Gastroesophageal sphincter (tissue), 4 donors: ENCODE measurements at regions not wholly inside any gene's neighbourhood (a gene's known extent, or its start where the extent isn't known, plus 50 kb on each side); places are given as distances from the start of the nearest gene placed in this dataset.
"Not testable (repeated sequence)": the region's sequence is repeated elsewhere in the genome, so short reads cannot be mapped to it uniquely, and the experiment has no call there.

ENCODE experiments used
- ATAC-seq: fragments of 150-250 bp; one replicate; pipeline ENCODE4 v1.9.1; 2016; ENCODE audit warnings: mild to moderate bottlenecking, moderate library complexity
- H3K27ac ChIP-seq, 4 donors: fragments of 200-600 bp; sonication (generic) in 3 of 4; 1 replicate in 3 of 4; 2 replicates in 1 of 4; pipeline ENCODE4 v1.5.1; 2016 to 2019
- H3K27me3 ChIP-seq: fragments of 200-600 bp; sonication (generic); one replicate; pipeline ENCODE4 v1.5.1; 2019
- H3K36me3 ChIP-seq, 2 donors: fragments of 200-600 bp; sonication (generic); one replicate each; pipeline ENCODE4 v1.5.1; 2019; ENCODE audit warnings: control low read depth in 1 of 2
- H3K4me1 ChIP-seq, 3 donors: fragments of 200-600 bp; sonication (generic); 1 replicate in 2 of 3; 2 replicates in 1 of 3; pipeline ENCODE4 v1.5.1; 2016 to 2019; ENCODE audit warnings: control low read depth in 2 of 3
- H3K4me3 ChIP-seq, 2 donors: fragments of 200-600 bp; sonication (generic); one replicate each; pipeline ENCODE4 v1.5.1; 2019; ENCODE audit warnings: mild to moderate bottlenecking in 1 of 2, moderate library complexity in 1 of 2
- H3K9me3 ChIP-seq, 3 donors: fragments of 200-600 bp; sonication (generic); one replicate each; pipeline ENCODE4 v1.5.1; 2017 to 2019; ENCODE audit warnings: control low read depth in 2 of 3
- EP300 ChIP-seq: sonication (generic); formaldehyde crosslinking; IDR thresholded peaks from one replicate; pipeline ENCODE4 v1.6.1; 2017; ENCODE audit warnings: antibody characterized with exemption, mild to moderate bottlenecking
- POLR2A ChIP-seq, 2 donors: fragments of 450-650 bp; IDR thresholded peaks; one replicate each; pipeline ENCODE4 v1.6.1; 2017; ENCODE audit warnings: antibody characterized with exemption in 2 of 2, mild to moderate bottlenecking in 2 of 2, moderate library complexity in 1 of 2
- POLR2AphosphoS5 ChIP-seq: sonication (generic); formaldehyde crosslinking; IDR thresholded peaks from one replicate; pipeline ENCODE4 v1.6.1; 2017; ENCODE audit warnings: antibody characterized with exemption
- WGBS, 2 donors: methylation state at CpG; one replicate each; pipeline ENCODE4 v1.1.5; 2018; ENCODE audit warnings: low coverage in 1 of 2; 5-methylcytosine and 5-hydroxymethylcytosine counted together
- TF ChIP-seq, protein P1 (sequence below), 4 experiments: fragments of 200-600 bp in 2 of 4; fragments of 450-650 bp in 2 of 4; sonication (generic) in 1 of 4; IDR thresholded peaks; one replicate each; pipeline ENCODE4 v1.5.1; 2017 to 2019; ENCODE audit warnings: antibody characterized with exemption in 4 of 4, mild to moderate bottlenecking in 2 of 4, moderate library complexity in 2 of 4

DNA sequence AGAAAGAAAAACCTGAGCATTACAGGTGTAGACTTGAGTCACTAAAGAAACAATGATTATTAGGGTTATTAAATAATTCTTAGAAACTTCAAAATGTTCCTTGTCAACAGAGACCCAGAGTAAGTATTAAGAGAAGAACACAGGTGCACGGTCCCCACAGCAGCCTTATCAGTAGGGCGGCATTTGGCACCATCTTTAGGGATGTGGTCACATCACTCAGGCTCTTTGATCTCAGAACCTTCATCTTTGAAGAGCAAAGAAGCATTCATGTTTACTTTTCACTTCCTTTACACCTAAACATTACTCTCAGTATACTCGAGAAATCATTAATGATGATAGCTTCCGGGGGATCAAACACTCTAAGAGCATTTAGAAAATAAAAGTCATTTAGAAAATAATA, 928.7 kb downstream of the KCNJ2 start:
- H3K27ac ChIP-seq, result no peak overlapping the region
- WGBS, 2 donors, result 33 to 67% methylated on average over 4 of the region's 4 CpGs
- no peak for ATAC-seq

DNA sequence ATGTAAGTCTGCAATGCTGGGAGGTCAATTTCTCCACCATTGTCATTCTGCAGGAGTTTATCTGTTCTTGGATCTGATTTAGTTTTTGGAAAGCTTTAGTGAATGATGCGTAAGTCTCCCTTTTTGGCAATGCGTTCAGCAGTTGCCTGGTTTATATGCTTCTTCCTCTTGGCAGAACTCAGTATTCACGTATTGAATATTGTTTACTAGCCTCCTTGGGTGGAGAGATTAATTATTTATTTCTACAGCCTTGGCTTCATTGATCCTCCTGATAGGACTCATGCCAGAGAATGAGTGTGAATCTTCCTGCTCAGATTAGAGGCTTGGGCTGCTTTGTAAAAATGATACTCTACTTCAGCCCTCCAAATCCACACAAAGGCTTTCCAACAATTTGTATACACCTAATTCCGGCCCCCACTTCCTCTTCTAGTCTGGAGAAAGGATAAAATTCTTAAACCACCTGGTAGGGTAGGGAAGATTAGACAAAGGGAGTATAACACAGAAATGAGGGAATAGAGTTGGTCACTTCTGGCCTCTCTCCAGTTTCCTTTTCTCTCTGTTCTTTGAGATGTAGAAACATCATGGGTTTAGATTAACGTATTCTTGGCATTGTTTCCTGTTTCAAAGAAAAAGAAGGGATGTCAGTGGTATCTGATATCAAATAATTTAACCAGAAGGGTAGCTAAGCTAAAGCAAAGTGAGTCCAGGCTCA, 929.8 kb downstream of the KCNJ2 start:
- ATAC-seq, result no peak
- no peak for TF ChIP-seq EP300

More for the DNA sequence above, 928.7 kb downstream of the KCNJ2 start:
- Histone ChIP-seq H3K4me3 (no peak overlapping the region), H3K9me3 (peaks cover 0 to 8% (median 0%) of the 10 kb centered on the region in 3 donors), H3K4me1 (no peaks in the 10 kb centered on the region), H3K27me3 (no peaks in the 10 kb centered on the region), H3K36me3 (no peaks in the 10 kb centered on the region)
- TF ChIP-seq POLR2AphosphoS5 (no peak), EP300 (no peak), POLR2A (IDR thresholded peaks at IDR 0.05) (no peak)
- TF ChIP-seq, protein P1, sequence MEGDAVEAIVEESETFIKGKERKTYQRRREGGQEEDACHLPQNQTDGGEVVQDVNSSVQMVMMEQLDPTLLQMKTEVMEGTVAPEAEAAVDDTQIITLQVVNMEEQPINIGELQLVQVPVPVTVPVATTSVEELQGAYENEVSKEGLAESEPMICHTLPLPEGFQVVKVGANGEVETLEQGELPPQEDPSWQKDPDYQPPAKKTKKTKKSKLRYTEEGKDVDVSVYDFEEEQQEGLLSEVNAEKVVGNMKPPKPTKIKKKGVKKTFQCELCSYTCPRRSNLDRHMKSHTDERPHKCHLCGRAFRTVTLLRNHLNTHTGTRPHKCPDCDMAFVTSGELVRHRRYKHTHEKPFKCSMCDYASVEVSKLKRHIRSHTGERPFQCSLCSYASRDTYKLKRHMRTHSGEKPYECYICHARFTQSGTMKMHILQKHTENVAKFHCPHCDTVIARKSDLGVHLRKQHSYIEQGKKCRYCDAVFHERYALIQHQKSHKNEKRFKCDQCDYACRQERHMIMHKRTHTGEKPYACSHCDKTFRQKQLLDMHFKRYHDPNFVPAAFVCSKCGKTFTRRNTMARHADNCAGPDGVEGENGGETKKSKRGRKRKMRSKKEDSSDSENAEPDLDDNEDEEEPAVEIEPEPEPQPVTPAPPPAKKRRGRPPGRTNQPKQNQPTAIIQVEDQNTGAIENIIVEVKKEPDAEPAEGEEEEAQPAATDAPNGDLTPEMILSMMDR (IDR thresholded peaks at IDR 0.05), result no peak

DNA sequence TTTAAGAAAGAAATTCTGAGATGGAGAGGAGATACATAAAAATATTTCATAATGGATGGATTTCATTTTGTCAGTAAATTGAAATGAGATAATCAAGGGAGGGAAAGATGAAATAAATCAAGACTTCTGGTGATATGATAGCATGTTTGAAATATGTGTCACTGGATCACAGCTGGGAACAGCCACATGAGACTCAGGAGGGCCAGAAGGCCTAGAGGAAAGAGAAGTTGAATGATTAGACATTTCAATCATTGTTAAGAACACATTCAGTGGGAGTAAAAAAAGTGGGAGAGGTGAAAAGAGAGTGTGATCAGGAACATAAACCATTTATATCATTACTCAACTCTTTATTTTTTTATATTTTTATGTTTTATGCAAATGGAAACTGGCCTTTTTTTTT, 933.4 kb downstream of the KCNJ2 start:
- Histone ChIP-seq H3K27ac (no peak overlapping the region), H3K4me1 (no peaks in the 10 kb centered on the region), H3K36me3 (no peaks in the 10 kb centered on the region), H3K27me3 (no peaks in the 10 kb centered on the region), H3K4me3 (no peak overlapping the region), H3K9me3 (no peaks in the 10 kb centered on the region)
- no peak for TF ChIP-seq EP300
- TF ChIP-seq POLR2AphosphoS5, result no peak
- no peak for TF ChIP-seq POLR2A (IDR thresholded peaks at IDR 0.05)
- TF ChIP-seq, protein P1 (IDR thresholded peaks at IDR 0.05), result no peak
- no peak for ATAC-seq

More for the DNA sequence above, 929.8 kb downstream of the KCNJ2 start:
- Histone ChIP-seq H3K27ac (no peak overlapping the region), H3K4me3 (no peak overlapping the region), H3K27me3 (no peaks in the 10 kb centered on the region), H3K9me3 (peaks cover 0 to 4% (median 0%) of the 10 kb centered on the region in 3 donors), H3K36me3 (no peaks in the 10 kb centered on the region), H3K4me1 (no peaks in the 10 kb centered on the region)
- 41 to 66% methylated on average over 5 of the region's 5 CpGs for WGBS, 2 donors

DNA sequence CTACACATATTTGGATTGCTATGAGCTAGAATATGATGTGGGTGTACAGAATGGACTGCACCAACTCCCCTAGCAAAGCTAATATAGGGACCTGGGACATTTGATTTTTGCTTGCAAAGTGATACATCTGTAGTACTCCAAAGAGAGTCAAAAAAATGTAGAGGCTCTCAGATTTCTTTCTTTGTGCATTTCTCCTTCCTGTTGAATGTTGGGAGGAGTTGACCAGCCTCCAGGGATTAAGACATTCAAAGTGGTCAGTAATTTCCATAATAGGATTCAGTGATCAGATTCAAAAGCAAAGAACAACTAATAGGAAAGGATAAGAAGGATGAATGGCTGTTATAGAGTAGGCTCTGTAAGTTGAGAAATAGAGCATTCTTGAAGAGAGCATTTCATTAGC, 934.9 kb downstream of the KCNJ2 start:
- Histone ChIP-seq H3K4me1 (no peaks in the 10 kb centered on the region), H3K36me3 (no peaks in the 10 kb centered on the region), H3K27me3 (no peaks in the 10 kb centered on the region), H3K4me3 (no peak overlapping the region), H3K9me3 (no peaks in the 10 kb centered on the region), H3K27ac (no peak overlapping the region)
- TF ChIP-seq EP300, result no peak
- no peak for TF ChIP-seq POLR2A (IDR thresholded peaks at IDR 0.05)
- TF ChIP-seq POLR2AphosphoS5, result no peak
- TF ChIP-seq, protein P1 (IDR thresholded peaks at IDR 0.05), result no peak
- ATAC-seq, result no peak

DNA sequence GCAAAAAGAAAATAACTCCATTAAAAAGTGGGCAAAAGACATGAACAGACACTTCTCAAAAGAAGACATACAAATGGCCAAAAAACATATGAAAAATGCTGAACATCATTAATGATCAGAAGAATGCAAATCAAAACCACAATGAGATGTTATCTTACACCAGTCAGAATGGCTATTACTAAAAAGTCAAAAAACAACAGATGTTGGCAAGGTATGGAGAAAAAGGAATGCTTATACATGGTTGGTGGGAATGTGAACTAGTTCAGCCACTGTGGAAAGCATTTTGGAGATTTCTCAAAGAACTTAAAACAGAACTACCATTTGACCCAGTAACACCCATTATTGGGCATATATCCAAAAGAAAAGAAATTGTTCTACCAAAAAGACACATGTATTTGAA, 936.7 kb downstream of the KCNJ2 start:
- ATAC-seq, H3K4me1 ChIP-seq, H3K36me3 ChIP-seq, H3K27me3 ChIP-seq, H3K4me3 ChIP-seq, H3K27ac ChIP-seq, H3K9me3 ChIP-seq: not testable (repeated sequence)

DNA sequence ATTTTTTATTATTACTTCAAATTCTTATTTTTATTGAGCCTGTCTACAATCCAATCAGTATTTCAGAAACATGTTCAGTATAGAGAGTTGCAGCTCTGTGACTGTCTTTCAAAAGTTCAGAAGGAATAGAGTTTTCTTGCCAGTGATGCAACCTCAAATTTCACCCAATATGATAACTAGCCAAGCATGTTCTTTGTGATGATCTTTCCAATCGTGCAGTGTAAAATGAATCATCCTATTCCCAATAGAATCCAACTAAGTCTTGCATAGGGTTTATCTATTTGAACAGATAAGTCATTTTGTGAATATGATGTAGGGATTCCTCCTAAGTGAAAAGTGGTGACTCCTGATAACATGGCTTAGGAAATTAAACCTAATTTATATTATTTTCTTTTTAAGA, 937.8 kb downstream of the KCNJ2 start:
- Histone ChIP-seq H3K4me3 (no peak overlapping the region), H3K27ac (no peak overlapping the region), H3K9me3 (no peaks in the 10 kb centered on the region), H3K4me1 (no peaks in the 10 kb centered on the region), H3K36me3 (no peaks in the 10 kb centered on the region), H3K27me3 (no peaks in the 10 kb centered on the region)
- TF ChIP-seq, protein P1 (IDR thresholded peaks at IDR 0.05), result no peak
- TF ChIP-seq POLR2A (IDR thresholded peaks at IDR 0.05) (no peak), EP300 (no peak), POLR2AphosphoS5 (no peak)
- no peak for ATAC-seq
- WGBS, 2 donors, result 30 to 75% methylated on average over 1 of the region's 1 CpG
